H1 (cell line): ENCODE measurements at regions not wholly inside any gene's neighbourhood (a gene's known extent, or its start where the extent isn't known, plus 50 kb on each side); places are given as distances from the start of the nearest gene placed in this dataset.

Experiments used
- CEBPB ChIP-seq: IDR thresholded peaks from 2 replicates; pipeline ENCODE4 v1.6.1; 2012; ENCODE audit warnings: low read depth, low read length
- USF2 ChIP-seq: IDR thresholded peaks from 2 replicates; pipeline ENCODE4 v1.6.1; 2011; ENCODE audit warnings: low read length, improper control_type of control experiment

DNA sequence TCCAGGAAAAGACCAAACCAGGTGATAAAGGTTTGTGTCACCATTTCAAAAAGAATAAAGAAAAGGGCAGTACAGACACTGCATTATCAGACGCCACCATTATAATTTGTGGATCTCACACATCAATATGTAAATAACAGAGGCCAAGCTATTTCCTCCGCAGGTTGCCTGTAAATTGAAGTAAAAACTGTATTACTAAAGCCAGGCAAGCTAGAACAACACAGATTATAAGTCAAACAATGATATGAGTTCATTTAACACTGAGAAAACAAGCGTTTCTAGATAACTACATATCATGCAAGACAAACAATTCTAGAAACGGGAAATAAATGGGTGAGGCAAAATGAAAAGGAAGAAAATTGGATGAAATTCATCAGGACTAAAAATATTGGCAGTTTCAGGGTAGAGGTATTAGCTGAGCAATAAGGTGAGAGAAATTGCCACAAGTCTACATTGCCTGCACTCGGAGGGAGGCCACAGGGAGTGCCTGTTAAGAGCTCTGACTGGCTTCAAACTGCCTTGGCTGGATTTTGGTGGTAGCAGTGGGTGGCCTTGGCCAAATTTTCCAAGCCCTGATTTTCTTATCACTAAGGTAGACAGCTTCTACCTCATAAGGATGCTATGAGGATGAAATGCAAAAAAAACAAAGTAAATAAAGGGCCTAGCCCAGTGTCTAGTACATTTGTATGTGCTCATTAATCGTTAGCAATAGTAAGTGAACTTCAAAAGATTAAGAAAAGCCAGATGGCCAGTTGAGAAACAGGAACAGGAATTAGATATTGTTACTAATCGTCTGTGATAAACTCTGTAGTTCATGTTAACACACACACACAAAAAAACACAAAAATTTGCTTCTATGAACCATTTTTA is 240.0 kb upstream of the NFE2L3 start (continued):
- TF ChIP-seq USF2 (no peak), CEBPB (no peak)
